ENCODE measurements at regions not wholly inside any gene's neighbourhood (a gene's known extent, or its start where the extent isn't known, plus 50 kb on each side); places are given as distances from the start of the nearest gene placed in this dataset.

- no TSS peak for BruUV-seq (replicated peaks)
- no peak for DNase-seq (ENCODE audit: low read depth, low spot score)
- no peak overlapping the region for H3K27ac ChIP-seq (ENCODE audit: low read depth, low read length)
- H3K9me3 ChIP-seq (ENCODE audit: control insufficient read depth in 1 of 2, insufficient read depth in 1 of 2, low read depth in 1 of 2, low read length in 2 of 2), result no peaks in the 10 kb centered on the region
- H3K4me1 ChIP-seq (ENCODE audit: control insufficient read depth in 1 of 2, insufficient read depth in 2 of 2, low read length in 2 of 2), result peaks cover 10 to 11% of the 10 kb centered on the region in 2 experiments
- no peak for TF ChIP-seq EGR1 (IDR thresholded peaks at IDR 0.05; ENCODE audit: low read depth)
- no peak for TF ChIP-seq JUND (IDR thresholded peaks at IDR 0.05)
- no peak for TF ChIP-seq SRF (IDR thresholded peaks at IDR 0.05; ENCODE audit: low read depth)
- no peak for TF ChIP-seq ZFX (IDR thresholded peaks at IDR 0.05)
- no peak for TF ChIP-seq ATF3 (IDR thresholded peaks at IDR 0.05)
- no peak for TF ChIP-seq CBX3 (IDR thresholded peaks at IDR 0.05; ENCODE audit: low read depth)
- TF ChIP-seq SP1 (IDR thresholded peaks at IDR 0.05; ENCODE audit: low read depth), result no peak
- TF ChIP-seq, protein P1, sequence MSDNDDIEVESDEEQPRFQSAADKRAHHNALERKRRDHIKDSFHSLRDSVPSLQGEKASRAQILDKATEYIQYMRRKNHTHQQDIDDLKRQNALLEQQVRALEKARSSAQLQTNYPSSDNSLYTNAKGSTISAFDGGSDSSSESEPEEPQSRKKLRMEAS (IDR thresholded peaks at IDR 0.05), result no peak
- no peak for TF ChIP-seq CEBPB (IDR thresholded peaks at IDR 0.05; ENCODE audit: low read depth)
- TF ChIP-seq POLR2AphosphoS5 (IDR thresholded peaks at IDR 0.05; ENCODE audit: low read depth, low read length), result no peak
- no peak for TF ChIP-seq POLR2A (IDR thresholded peaks at IDR 0.05; ENCODE audit: borderline replicate concordance, extremely low read depth, insufficient read depth, insufficient read length)
- TF ChIP-seq ZNF274 (IDR thresholded peaks at IDR 0.05; ENCODE audit: low read depth, low read length), result no peak
- no peak for TF ChIP-seq RAD21 (IDR thresholded peaks at IDR 0.05; ENCODE audit: low read depth)
- TF ChIP-seq YY1 (IDR thresholded peaks at IDR 0.05; ENCODE audit: extremely low read depth, insufficient replicate concordance, low read depth, low read length), result no peak
- ChIA-PET RAD21 (ENCODE audit: low non-redundant PET in 1 of 2, low total read pairs in 2 of 2, uncharacterized antibody in 2 of 2, unreplicated experiment in 2 of 2) (no interaction called here), POLR2A (no interaction called here), CTCF (no interaction called here)
- intact Hi-C loops (cut with micrococcal nuclease), result no loop called here
- no peak overlapping the region for H3K4me3 ChIP-seq (replicated peaks in 1 of 2; ENCODE audit: low read depth in 1 of 2, low read length in 2 of 2)
- no peaks in the 10 kb centered on the region for H3K36me3 ChIP-seq (ENCODE audit: control insufficient read depth in 1 of 2, insufficient read depth in 2 of 2, low read length in 2 of 2)
- no peaks in the 10 kb centered on the region for H3K79me2 ChIP-seq (ENCODE audit: insufficient read depth, low read length)
- no peak overlapping the region for H3K9ac ChIP-seq (ENCODE audit: low read length)
- H2AFZ ChIP-seq (ENCODE audit: low read depth, low read length, poor library complexity, severe bottlenecking), result no peak overlapping the region
- no peak for ATAC-seq
- no peak overlapping the region for H3K4me2 ChIP-seq (ENCODE audit: low read length)
- no peaks in the 10 kb centered on the region for H3K9me2 ChIP-seq (ENCODE audit: insufficient read depth)
- H3K27me3 ChIP-seq (ENCODE audit: insufficient read depth, low read length), result no peaks in the 10 kb centered on the region
- no peaks in the 10 kb centered on the region for H4K20me1 ChIP-seq (ENCODE audit: insufficient read depth)
Observed at GRCh38 chr2:241931084-241931975, 61.8 kb downstream of the RTP5 start.
